OCI-M2 (cell line): ENCODE measurements at regions not wholly inside any gene's neighbourhood (a gene's known extent, or its start where the extent isn't known, plus 50 kb on each side); places are given as distances from the start of the nearest gene placed in this dataset.

Experiments
- DNase-seq: peaks from one replicate; lab custom pipeline; 2025; ENCODE audit not compliant: unreplicated experiment; lab: John Stamatoyannopoulos, UW

GRCh38 chr20:51269671-51270070, 246.8 kb upstream of the KCNG1 start:
- DNase-seq = no peak

- no peak for DNase-seq
Observed at GRCh38 chr20:51267679-51268078, 244.8 kb upstream of the KCNG1 start.

- DNase-seq = no peak
Observed at GRCh38 chr20:51266353-51266752, 243.4 kb upstream of the KCNG1 start.

GRCh38 chr20:51265361-51265760, 242.5 kb upstream of the KCNG1 start:
- no peak for DNase-seq

- no peak for DNase-seq
Observed at GRCh38 chr20:51262240-51262639, 239.3 kb upstream of the KCNG1 start.

- no peak for DNase-seq
Observed at GRCh38 chr20:51259455-51259854, 236.5 kb upstream of the KCNG1 start.

GRCh38 chr20:51258582-51259165, 235.8 kb upstream of the KCNG1 start:
- DNase-seq = no peak

- DNase-seq = no peak
Observed at GRCh38 chr20:51255417-51255816, 232.5 kb upstream of the KCNG1 start.

- DNase-seq = no peak
Observed at GRCh38 chr20:51253280-51253679, 230.4 kb upstream of the KCNG1 start.

- DNase-seq = no peak
Observed at GRCh38 chr20:51249781-51250180, 226.9 kb upstream of the KCNG1 start.

- DNase-seq = no peak
Observed at GRCh38 chr20:51249215-51249614, 226.3 kb upstream of the KCNG1 start.

GRCh38 chr20:51244466-51244865, 221.6 kb upstream of the KCNG1 start:
- no peak for DNase-seq

- DNase-seq = no peak
Observed at GRCh38 chr20:51238675-51239305, 215.9 kb upstream of the KCNG1 start.

- no peak for DNase-seq
Observed at GRCh38 chr20:51237791-51238190, 214.9 kb upstream of the KCNG1 start.

- no peak for DNase-seq
Observed at GRCh38 chr20:51237278-51237677, 214.4 kb upstream of the KCNG1 start.

GRCh38 chr20:51236421-51236820, 213.5 kb upstream of the KCNG1 start:
- DNase-seq = no peak

- no peak for DNase-seq
Observed at GRCh38 chr20:51233345-51233744, 210.4 kb upstream of the KCNG1 start.

- no peak for DNase-seq
Observed at GRCh38 chr20:51230727-51231126, 207.8 kb upstream of the KCNG1 start.

- no peak for DNase-seq
Observed at GRCh38 chr20:51228763-51229162, 205.9 kb upstream of the KCNG1 start.

GRCh38 chr20:51227744-51228143, 204.8 kb upstream of the KCNG1 start:
- no peak for DNase-seq

- no peak for DNase-seq
Observed at GRCh38 chr20:51223183-51223720, 200.3 kb upstream of the KCNG1 start.

- no peak for DNase-seq
Observed at GRCh38 chr20:51221791-51222408, 199.0 kb upstream of the KCNG1 start.
